GM12874 (cell line): ENCODE measurements at regions not wholly inside any gene's neighbourhood (a gene's known extent, or its start where the extent isn't known, plus 50 kb on each side); places are given as distances from the start of the nearest gene placed in this dataset.

Experiments
- TF ChIP-seq, protein P1 (sequence below): IDR thresholded peaks from 2 replicates; pipeline ENCODE4 v1.5.1; 2011; ENCODE audit warnings: low read depth, mild to moderate bottlenecking, control low read depth, low read length, moderate library complexity; ENCODE audit not compliant: insufficient read depth

DNA sequence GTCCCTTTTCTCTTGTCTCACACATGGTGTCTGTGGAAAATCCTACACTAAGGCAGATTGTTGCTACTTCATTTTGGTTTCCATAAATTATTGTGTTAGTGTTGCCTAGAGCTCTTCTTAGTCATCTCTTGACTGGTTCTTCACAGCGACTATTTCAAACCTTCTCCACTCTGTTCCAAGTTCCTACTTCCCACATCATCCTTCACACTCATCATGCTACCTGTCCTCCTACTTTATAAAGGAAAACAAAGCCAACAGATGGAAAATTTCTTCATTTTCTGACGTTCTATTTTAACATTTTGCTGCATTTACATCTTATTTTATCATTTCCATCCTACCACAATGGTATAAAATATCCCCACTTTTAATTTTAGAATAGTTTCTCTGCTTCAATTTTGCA lies 614.1 kb downstream of the LMO7 start:
- TF ChIP-seq, protein P1, sequence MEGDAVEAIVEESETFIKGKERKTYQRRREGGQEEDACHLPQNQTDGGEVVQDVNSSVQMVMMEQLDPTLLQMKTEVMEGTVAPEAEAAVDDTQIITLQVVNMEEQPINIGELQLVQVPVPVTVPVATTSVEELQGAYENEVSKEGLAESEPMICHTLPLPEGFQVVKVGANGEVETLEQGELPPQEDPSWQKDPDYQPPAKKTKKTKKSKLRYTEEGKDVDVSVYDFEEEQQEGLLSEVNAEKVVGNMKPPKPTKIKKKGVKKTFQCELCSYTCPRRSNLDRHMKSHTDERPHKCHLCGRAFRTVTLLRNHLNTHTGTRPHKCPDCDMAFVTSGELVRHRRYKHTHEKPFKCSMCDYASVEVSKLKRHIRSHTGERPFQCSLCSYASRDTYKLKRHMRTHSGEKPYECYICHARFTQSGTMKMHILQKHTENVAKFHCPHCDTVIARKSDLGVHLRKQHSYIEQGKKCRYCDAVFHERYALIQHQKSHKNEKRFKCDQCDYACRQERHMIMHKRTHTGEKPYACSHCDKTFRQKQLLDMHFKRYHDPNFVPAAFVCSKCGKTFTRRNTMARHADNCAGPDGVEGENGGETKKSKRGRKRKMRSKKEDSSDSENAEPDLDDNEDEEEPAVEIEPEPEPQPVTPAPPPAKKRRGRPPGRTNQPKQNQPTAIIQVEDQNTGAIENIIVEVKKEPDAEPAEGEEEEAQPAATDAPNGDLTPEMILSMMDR, result no peak

DNA sequence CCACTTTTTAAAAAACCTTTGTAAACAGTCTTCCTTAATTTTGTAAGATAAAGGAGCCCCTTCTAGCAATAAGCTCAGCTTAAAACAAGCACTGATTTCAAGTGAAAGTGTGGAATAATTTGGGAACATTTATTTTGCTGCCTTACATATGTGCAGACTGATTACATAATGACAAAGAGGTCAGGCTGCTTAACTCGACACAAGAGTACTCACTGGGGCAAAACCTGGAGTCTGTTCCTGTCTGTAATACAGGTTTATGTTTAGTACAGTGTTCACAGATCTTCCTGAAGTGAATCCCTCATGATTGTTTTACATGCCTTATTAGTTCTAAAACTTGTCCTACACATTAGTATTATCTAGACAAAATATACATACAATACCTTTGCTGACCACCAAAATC lies 609.8 kb downstream of the LMO7 start:
- TF ChIP-seq, protein P1, result no peak

DNA sequence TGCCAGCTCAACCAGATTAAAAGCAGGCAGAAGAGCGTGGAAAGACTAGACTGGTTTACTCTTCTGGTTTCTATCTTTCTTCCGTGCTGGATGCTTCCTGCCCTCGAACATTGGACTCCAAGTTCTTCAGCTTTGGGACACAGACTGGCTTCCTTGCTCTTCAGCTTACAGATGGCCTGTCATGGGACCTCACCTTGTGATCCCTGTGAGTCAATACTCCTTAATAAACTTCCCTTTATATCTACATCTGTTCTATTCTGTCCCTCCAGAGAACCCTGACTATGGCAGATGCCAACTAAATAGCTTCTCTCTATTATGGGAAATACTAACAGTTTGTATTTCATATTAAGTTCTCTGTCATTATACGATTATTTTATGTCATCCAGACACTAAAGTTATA lies 609.1 kb downstream of the LMO7 start:
- TF ChIP-seq, protein P1, result no peak

DNA sequence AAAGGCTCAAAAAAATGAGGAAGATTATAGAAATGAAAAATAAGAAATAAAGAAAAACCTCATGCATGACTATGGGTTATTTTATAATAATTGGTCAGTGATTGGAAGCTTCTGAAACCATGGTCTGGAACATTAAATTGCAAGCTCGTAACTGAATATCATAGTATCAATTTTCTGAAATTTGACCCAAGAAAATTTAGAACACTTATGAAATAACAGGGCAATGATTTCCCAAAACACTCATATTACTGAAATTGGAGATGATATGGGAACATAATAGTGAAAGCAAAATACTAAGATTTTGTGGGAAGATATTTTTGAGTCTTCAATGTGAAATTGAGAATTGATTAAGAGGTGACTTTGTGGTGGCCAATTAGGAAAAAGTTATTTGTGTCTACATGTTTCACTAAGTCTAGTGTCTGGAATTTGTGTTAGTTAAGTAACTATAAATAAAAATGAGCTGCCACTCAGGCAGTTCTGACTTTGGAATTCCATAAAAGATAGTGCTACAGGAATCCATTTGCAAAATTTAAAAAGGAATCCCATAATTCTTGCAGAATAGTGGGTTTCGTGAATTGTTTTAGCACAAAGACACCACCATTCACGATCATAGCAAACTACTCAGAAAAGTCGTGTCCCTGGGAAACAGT lies 603.0 kb downstream of the LMO7 start:
- TF ChIP-seq, protein P1, result no peak

DNA sequence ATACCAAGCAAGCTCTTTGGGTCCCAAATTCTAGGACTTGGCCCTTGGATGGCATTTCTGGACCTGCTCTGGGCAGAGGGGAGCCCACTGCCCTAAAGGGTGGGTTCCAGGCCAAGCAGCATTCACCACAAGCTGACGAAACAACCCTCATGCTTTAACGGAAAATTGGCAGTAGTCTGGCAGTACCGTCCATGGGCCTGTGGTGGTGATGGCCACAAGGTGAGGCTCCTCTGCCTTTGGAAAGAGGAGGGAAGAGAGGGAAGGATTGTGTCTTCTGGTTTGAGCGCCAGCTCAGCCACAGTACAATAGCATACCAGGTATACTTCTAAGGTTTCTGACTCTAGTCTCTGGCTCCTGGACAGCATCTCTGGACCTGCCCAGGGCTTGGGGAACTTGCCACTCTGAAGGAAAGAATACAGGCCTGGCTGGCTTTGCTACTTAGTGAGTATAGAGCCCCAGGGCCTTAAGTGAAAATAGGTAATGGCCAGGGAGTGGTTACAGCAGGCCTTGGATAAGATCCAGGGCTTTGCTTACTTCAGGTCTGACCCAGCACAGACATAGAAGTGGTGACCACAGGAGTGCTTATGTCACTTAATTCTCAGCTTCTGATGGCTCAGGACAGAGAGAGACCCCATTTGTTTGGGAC lies 595.5 kb downstream of the LMO7 start:
- TF ChIP-seq, protein P1, result no peak

DNA sequence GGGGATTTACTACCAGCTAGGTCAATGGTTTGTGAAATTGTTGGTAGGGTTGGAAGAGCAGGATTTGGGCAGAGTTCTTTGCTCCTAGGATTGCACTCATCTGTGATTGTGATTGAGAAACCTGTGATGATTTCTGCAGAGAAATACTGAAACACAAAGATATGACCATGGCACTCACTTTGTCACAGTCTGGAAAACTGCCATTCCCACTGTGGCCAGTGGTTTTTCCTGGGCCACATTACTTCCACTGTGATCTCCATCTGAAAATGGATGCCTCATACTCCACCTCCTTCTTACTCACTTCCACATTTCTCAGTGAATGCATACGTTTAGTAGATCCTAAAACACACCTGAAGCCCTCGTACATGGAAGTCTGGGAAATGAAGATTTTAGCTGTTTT lies 593.2 kb downstream of the LMO7 start:
- TF ChIP-seq, protein P1, result no peak

DNA sequence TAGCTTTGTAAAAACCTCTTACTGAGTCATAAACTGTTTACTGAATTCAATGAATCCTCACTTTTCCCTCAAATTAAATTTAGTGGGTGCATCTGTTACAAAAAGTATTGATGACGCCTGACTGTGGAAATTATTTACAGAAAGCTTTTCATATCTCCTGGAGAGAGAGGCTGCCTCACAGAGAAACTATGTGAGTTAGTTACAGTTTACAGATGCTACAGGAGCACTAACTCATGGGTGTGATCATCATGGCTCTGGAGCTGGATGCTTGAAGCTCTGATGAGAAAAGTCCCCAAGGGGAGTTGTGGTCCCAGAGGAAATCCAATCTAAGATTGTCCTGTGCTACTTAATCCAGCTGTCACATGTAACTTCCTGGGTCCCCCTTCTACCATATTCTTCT lies 590.8 kb downstream of the LMO7 start:
- TF ChIP-seq, protein P1, result no peak
